HK-2 (cell line): ENCODE measurements at regions not wholly inside any gene's neighbourhood (a gene's known extent, or its start where the extent isn't known, plus 50 kb on each side); places are given as distances from the start of the nearest gene placed in this dataset.
A peak's percentile ranks its signal among the peaks of the same experiment; 100 is the strongest.

Experiments
- DNase-seq: peaks from one replicate; pipeline ENCODE4 v3.0.0-alpha.2; 2018; ENCODE audit not compliant: unreplicated experiment

DNA sequence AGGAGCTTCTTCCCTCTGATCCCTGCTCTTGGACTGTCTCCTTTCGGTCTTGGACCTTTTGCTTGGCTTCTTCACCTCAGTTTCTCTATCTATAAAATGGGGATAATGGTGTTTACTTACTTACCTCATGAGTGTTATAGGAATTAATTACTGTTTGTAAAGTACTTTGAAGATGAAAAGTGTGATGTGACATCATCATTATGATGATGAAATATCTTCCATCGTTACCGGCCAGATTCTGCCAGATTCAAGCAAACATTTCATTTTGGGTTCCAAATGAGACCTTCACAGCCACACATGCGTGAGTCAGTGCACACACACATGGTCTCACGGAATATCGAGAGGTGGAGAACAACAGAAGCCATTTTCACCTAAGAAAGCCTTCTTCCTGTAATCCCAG is 220.1 kb upstream of the RPL34 start:
- no peak for DNase-seq

DNA sequence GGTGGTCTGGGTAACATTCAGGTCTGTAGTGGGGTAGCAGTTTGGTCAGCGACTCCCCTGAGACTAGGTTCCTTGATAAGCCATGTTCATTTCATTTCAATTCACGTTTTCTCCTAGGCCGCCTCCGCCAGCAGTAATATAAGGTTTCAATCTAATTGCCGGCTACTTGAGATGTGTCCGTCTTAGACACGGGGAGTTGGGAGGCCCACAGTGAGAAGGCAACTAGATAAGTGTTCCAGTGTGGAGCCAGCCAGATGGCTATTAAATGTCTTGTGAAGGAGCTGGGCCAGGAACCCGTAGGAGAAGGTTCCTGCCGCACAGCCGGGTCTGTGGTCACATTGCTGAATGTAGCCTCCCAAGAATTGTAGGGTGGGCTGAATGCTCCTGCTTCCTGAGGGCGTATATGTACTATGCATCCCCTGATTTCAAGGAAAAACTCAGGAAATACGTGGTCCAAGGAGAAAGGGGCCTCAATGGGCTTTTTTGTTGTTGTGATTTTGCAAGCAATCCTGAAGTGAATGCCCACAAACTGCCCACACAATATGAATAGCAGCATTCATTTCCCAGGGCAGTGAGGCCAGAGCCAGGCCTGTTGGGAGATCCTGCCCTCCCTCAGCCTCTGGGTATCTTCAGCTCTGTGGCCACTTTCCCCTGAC is 220.6 kb upstream of the RPL34 start:
- no peak for DNase-seq

- DNase-seq, result no peak
Observed at GRCh38 chr4:108398836-108399235, 221.5 kb upstream of the RPL34 start.

DNA sequence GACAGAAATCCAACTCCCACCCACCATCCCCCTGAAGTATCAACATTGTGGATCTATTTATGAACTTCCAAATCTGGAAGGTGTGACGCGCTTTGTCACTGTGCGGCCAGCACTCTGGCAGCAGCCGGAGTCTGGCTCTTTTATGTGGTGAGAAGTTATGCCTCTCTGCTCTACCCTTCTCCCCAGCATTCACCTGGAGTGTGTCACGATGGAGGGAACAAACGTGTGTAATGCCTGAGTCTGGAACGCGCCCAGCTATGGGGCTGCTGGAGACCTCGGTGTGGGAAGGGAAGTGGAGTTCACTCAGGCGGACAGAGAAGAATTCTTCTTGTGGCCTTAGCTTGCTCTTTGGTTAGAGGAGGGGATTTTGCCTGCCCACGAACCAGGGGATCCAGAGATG is 222.1 kb upstream of the RPL34 start:
- DNase-seq, result peak; percentile 69

DNA sequence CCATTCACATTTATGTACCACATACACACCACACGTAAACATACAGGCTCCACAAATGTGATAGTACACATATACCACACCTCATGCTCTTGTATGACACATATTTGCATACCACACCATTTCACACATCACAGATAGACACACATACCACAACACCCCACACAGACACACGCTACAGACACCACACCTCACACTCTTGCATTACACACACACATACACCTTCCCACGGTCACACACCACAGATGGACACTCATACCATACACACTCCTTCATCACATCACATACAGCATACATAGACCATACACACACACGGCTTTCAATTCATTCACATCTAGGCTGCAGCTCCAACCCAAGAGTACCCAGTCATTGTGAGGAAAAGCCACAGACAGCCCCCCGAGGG is 222.5 kb upstream of the RPL34 start:
- DNase-seq, result no peak

- DNase-seq, result no peak
Observed at GRCh38 chr4:108396900-108397497, 223.4 kb upstream of the RPL34 start.

GRCh38 chr4:108395786-108396185 is 224.6 kb upstream of the RPL34 start:
- DNase-seq, result no peak

- no peak for DNase-seq
Observed at GRCh38 chr4:108393890-108394472, 225.2 kb upstream of the LEF1 start.

- DNase-seq, result no peak
Observed at GRCh38 chr4:108391701-108392455, 223.1 kb upstream of the LEF1 start.

GRCh38 chr4:108385076-108385475 is 216.3 kb upstream of the LEF1 start:
- peak; percentile 29 for DNase-seq

DNA sequence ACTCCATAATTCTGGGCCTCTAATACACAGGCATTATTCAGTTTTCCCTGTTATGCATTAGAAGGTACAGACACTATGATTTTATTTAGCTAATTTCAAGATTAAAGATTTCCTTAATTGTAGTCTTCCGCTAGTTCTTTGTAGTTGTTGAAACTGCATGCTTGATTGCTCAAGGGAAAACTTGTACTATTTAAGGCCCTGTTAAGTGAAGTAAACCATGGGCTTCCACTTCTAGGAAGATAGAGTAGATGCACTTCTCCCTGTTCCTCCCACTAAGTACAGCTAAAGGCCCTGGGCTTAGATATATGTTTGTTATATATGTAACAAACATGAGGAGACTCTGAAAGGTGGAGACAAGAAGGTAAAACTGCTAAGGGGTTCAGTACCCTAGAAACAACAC is 215.8 kb upstream of the LEF1 start:
- no peak for DNase-seq

GRCh38 chr4:108383157-108383556 is 214.4 kb upstream of the LEF1 start:
- DNase-seq, result no peak

- no peak for DNase-seq
Observed at GRCh38 chr4:108382751-108383150, 214.0 kb upstream of the LEF1 start.

- no peak for DNase-seq
Observed at GRCh38 chr4:108378164-108378563, 209.4 kb upstream of the LEF1 start.

DNA sequence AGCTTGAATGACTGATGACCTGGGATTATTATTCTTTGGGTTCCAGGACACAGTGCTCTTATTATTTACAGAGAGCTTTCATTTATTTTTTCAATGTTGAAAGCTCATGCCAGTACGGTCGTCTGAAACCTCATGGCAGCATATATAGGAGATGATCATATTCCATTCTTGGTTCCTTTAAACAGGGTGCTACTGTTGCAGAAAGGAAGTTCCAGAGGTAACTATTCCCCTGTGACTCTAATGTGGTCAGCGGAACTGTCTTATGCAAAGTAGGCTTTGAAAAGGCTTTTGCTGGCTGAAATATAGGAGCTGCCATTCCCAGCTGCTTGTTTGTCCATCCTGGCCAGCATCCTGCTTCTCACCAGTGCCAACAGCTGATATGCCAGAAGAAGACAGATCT is 208.3 kb upstream of the LEF1 start:
- no peak for DNase-seq

DNA sequence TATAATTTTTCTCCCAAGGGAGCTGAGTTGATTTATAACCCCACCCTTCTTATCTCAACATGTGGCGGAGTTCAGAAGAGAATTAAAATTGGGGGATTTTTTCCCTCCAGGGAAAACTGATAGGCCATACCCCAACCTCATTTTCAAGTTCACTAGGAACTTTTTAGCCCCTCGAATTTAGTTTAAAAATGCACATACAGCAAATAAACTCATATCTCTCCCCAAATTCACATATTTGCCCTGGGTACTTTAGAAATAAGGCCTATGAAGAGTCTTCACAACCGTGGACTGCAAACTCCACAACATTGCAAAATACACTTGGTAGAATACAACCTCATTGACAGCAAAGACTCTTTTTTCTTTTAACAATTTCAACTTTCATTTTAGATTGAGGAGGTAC is 206.7 kb upstream of the LEF1 start:
- DNase-seq, result no peak

DNA sequence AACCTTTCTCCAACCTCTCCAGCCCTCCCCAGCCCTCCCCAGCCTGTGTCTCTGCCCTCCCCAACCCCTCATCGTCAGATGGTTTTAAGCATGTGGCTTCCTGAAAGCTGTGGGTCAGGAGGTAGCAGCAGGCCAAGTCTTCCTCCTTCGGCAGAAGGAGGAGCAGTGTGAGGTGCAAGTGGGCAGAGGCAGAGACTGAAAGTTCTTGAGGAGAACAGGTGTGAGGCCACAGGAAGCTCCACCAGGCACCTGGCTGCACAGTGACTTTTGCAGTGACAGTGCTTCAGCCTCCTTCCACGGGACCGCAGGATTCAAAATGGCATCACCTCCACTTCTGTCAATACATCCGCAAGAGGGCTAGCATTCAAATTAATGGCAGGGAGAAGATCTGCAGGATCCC is 203.9 kb upstream of the LEF1 start:
- no peak for DNase-seq

- DNase-seq, result no peak
Observed at GRCh38 chr4:108371282-108371681, 202.6 kb upstream of the LEF1 start.

DNA sequence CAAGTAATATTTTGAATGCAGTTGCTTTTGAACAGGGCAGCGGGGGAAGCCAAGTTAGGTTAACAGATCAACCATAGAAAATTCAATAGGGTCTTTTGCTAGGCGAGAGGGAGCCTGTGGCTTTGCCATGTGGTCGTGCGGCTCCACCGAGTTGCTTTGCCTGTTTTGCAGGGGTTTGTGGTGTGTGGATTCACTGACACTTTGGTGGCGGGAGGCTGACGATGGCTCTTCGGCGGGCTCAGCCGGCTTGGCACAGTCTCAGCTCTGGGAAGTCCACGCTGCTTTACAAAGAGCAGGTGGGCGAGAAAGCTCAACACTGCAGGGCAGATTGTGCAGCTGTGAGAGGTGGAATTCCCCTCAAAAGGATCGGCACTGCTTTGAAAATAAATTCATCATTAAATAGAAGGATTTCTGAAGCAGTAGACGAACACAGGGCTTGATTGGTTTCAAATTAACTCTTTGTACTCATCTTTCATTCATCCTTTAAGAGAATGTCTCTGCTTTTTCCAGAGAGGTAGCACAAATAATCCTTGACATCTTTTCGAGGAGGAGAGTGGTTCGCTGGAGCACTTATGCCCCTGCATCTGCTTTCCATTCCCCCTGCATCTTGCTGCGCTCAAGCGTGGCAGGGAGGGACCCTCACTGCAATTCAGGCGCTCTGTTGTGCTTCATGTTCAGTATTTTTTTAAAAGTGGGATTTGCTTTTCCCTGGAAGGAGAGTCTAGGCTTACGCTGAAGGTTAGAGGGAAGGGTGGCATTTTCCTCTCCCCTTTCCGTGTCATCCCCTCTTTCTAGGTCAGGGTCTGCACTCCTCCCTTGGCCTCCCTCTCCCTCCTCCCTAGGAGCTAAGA is 201.8 kb upstream of the LEF1 start:
- DNase-seq, result no peak

DNA sequence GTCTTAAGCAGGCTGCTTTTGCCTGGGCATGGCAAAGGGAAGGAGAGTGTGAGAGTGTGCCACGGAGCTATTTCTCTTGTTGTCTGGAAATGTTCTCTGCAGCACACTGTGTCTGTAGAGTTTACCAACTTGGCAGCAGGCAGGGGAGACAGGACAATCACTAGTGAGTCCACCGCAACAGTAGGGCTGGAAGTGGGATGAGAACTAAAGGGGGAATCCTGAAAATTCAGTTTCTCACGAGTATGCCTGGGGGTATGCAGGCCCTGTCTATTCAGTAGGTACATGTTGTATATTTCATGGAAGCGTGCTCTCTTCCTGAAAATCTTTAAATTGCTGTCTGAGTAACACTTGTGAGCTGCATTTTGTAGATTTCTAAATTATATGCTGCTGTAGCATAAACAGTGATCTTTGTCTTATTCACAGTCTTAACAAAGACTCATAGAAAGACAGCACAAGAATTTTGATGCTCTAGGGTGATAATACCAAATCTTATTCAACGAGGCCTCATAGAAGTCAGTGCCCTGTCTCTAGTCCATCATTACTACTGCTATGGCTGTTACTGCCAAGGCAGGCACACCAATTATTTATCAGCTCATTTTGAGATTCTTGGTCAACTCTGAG is 200.4 kb upstream of the LEF1 start:
- no peak for DNase-seq

DNA sequence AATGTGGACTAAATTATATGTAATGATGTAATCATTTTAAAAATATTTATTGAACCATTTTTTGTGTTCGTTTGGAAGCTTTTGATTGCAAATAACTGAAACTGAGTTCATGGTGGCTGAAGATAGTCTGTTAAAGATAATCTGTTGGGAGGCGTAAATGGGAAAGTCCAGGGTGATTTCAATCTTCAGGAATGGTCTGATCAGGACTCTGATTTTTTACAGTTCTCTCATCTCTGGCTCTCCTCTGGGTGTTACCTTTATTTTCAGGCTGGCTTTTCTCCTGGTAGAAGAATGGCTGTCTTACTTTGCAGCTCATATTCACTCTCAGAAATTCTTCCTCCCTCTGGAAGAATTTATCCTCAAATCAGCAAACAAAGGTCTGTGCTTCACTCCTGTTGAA is 199.0 kb upstream of the LEF1 start:
- DNase-seq, result no peak

- no peak for DNase-seq
Observed at GRCh38 chr4:108366716-108367115, 198.0 kb upstream of the LEF1 start.
